GM23338 (cell line): ENCODE measurements at regions not wholly inside any gene's neighbourhood (a gene's known extent, or its start where the extent isn't known, plus 50 kb on each side); places are given as distances from the start of the nearest gene placed in this dataset.

Experiments used
- ATAC-seq: fragments of 200-7000 bp; cut with Tn5 transposase; 3 replicates; pipeline ENCODE4 v1.9.1; 2020
- DNase-seq: peaks from one replicate; pipeline ENCODE4 v3.0.0-alpha.2; 2015; ENCODE audit warnings: low spot score
- H2AFZ ChIP-seq: fragments of 200-600 bp; sonication (generic); 2 replicates; pipeline ENCODE4 v1.8.0; 2016; ENCODE audit warnings: antibody characterized with exemption, mild to moderate bottlenecking, moderate library complexity
- H3F3A ChIP-seq: fragments of 200-600 bp; sonication (generic); replicated peaks from 2 replicates; pipeline ENCODE4 v1.8.0; 2017; ENCODE audit warnings: antibody characterized with exemption, mixed run types, low read depth
- H3K27ac ChIP-seq: fragments of 200-600 bp; sonication (generic); 2 replicates; pipeline ENCODE4 v1.6.1; 2016; ENCODE audit warnings: low read depth
- H3K27me3 ChIP-seq: fragments of 200-600 bp; sonication (generic); 2 replicates; pipeline ENCODE4 v1.8.0; 2016; ENCODE audit warnings: mild to moderate bottlenecking, mixed run types, moderate library complexity; ENCODE audit not compliant: insufficient read depth
- H3K36me3 ChIP-seq: fragments of 200-600 bp; sonication (generic); 2 replicates; pipeline ENCODE4 v1.8.0; 2016; ENCODE audit warnings: mild to moderate bottlenecking; ENCODE audit not compliant: insufficient read depth
- H3K4me1 ChIP-seq: fragments of 200-600 bp; sonication (generic); 2 replicates; pipeline ENCODE4 v1.8.0; 2016; ENCODE audit warnings: mild to moderate bottlenecking, moderate library complexity; ENCODE audit not compliant: insufficient read depth
- H3K4me2 ChIP-seq: fragments of 200-600 bp; sonication (generic); 2 replicates; pipeline ENCODE4 v1.7.1; 2017; ENCODE audit warnings: mixed run types
- H3K4me3 ChIP-seq: fragments of 200-600 bp; sonication (generic); 2 replicates; pipeline ENCODE4 v1.6.1; 2016; ENCODE audit warnings: mixed run types
- H3K79me2 ChIP-seq: fragments of 200-600 bp; sonication (generic); replicated peaks from 2 replicates; pipeline ENCODE4 v1.8.0; 2017; ENCODE audit warnings: mild to moderate bottlenecking; ENCODE audit not compliant: insufficient read depth
- H3K9me2 ChIP-seq: fragments of 200-600 bp; sonication (generic); 2 replicates; pipeline ENCODE4 v1.8.0; 2017; ENCODE audit not compliant: insufficient read depth
- H4K20me1 ChIP-seq: fragments of 200-600 bp; sonication (generic); replicated peaks from 2 replicates; pipeline ENCODE4 v1.8.0; 2017; ENCODE audit warnings: mild to moderate bottlenecking; ENCODE audit not compliant: insufficient read depth
- H3K27ac Mint-ChIP-seq: 2 replicates; pipeline ENCODE4 v1.8.0; 2020; ENCODE audit warnings: inconsistent platforms, mild to moderate bottlenecking, moderate library complexity, mixed read lengths
- H3K27me3 Mint-ChIP-seq: 3 replicates; pipeline ENCODE4 v1.8.0; 2022; ENCODE audit warnings: low read depth, mild to moderate bottlenecking, moderate library complexity, mixed read lengths, inconsistent platforms; ENCODE audit not compliant: insufficient read depth, poor library complexity
- H3K36me3 Mint-ChIP-seq: 3 replicates; pipeline ENCODE4 v1.8.0; 2021; ENCODE audit warnings: low read depth, mild to moderate bottlenecking, inconsistent platforms, moderate library complexity, mixed read lengths
- H3K4me1 Mint-ChIP-seq: 3 replicates; pipeline ENCODE4 v1.8.0; 2020; ENCODE audit warnings: mild to moderate bottlenecking, inconsistent platforms, mixed read lengths
- H3K4me3 Mint-ChIP-seq: 3 replicates; pipeline ENCODE4 v1.8.0; 2021; ENCODE audit warnings: moderate library complexity, mild to moderate bottlenecking, inconsistent platforms, mixed read lengths
- H3K9me3 Mint-ChIP-seq: 3 replicates; pipeline ENCODE4 v1.8.0; 2020; ENCODE audit warnings: moderate library complexity, mild to moderate bottlenecking, inconsistent platforms, mixed read lengths
- CREB1 ChIP-seq: fragments of 250-450 bp; sonication (Bioruptor Pico); IDR thresholded peaks from 2 replicates; pipeline ENCODE4 v1.5.0; 2020; ENCODE audit warnings: low read depth, mild to moderate bottlenecking, moderate library complexity
- CTCF ChIP-seq, 2 experiments: fragments of 200-600 bp in 1 of 2; sonication (generic) in 1 of 2; conservative IDR thresholded peaks; 2 replicates each; pipeline versions ENCODE4 v1.5.1 to v1.6.1; 2016 to 2017; ENCODE audit warnings: antibody characterized with exemption in 2 of 2, low read depth in 2 of 2, mild to moderate bottlenecking in 2 of 2, moderate library complexity in 1 of 2
- EZH2 ChIP-seq: fragments of 200-600 bp; sonication (generic); IDR thresholded peaks from one replicate; pipeline ENCODE4 v1.8.0; 2017; ENCODE audit warnings: antibody characterized with exemption, mild to moderate bottlenecking, low read depth; ENCODE audit not compliant: unreplicated experiment
- EZH2phosphoT487 ChIP-seq: fragments of 200-600 bp; sonication (generic); IDR thresholded peaks from one replicate; pipeline ENCODE4 v1.8.1; 2018; ENCODE audit warnings: antibody characterized with exemption; ENCODE audit not compliant: unreplicated experiment
- JUNB ChIP-seq: IDR thresholded peaks from one replicate; pipeline ENCODE4 v1.6.1; 2016; ENCODE audit warnings: antibody characterized with exemption; ENCODE audit not compliant: unreplicated experiment
- NANOG ChIP-seq: IDR thresholded peaks from 2 replicates; pipeline ENCODE4 v1.6.1; 2016; ENCODE audit warnings: antibody characterized with exemption, borderline replicate concordance
- POLR2AphosphoS5 ChIP-seq: IDR thresholded peaks from 2 replicates; pipeline ENCODE4 v1.6.1; 2016; ENCODE audit warnings: antibody characterized with exemption, low read depth
- STAT1 ChIP-seq: IDR thresholded peaks from one replicate; pipeline ENCODE4 v1.6.1; 2016; ENCODE audit warnings: antibody characterized with exemption; ENCODE audit not compliant: unreplicated experiment
- ZNF114 ChIP-seq: fragments of 250-450 bp; sonication (Bioruptor Pico); IDR thresholded peaks from 2 replicates; pipeline ENCODE4 v1.5.0; 2020; ENCODE audit warnings: mild to moderate bottlenecking, moderate library complexity
- ZNF331 ChIP-seq: fragments of 250-450 bp; sonication (Bioruptor Pico); IDR thresholded peaks from 2 replicates; pipeline ENCODE4 v1.5.0; 2020; ENCODE audit warnings: low read depth, mild to moderate bottlenecking, moderate library complexity
- ZNF462 ChIP-seq: fragments of 250-450 bp; sonication (Bioruptor Pico); IDR thresholded peaks from 2 replicates; pipeline ENCODE4 v1.5.0; 2020; ENCODE audit warnings: mild to moderate bottlenecking, moderate library complexity
- TF ChIP-seq, protein P1 (sequence below): IDR thresholded peaks from 2 replicates; pipeline ENCODE4 v1.6.1; 2016; ENCODE audit warnings: antibody characterized with exemption
- TF ChIP-seq, protein P2 (sequence below): IDR thresholded peaks from one replicate; pipeline ENCODE4 v1.6.1; 2018; ENCODE audit warnings: antibody characterized with exemption; ENCODE audit not compliant: unreplicated experiment

- Mint-ChIP-seq H3K4me1 (peaks cover 35% of the 10 kb centered on the region), H3K27ac (no peak overlapping the region), H3K9me3 (no peaks in the 10 kb centered on the region), H3K36me3 (no peaks in the 10 kb centered on the region; the same call in 2 of the 3 replicates), H3K27me3 (no peaks in the 10 kb centered on the region), H3K4me3 (no peak overlapping the region)
- Histone ChIP-seq H3K27ac (no peak overlapping the region), H3K79me2 (no peaks in the 10 kb centered on the region), H2AFZ (0 out of 2 replicates have a peak overlapping the region, but pooled peaks have one; percentile 28), H3K36me3 (no peaks in the 10 kb centered on the region), H3K9me2 (no peaks in the 10 kb centered on the region), H3K4me2 (no peak overlapping the region), H4K20me1 (no peaks in the 10 kb centered on the region), H3F3A (no peaks in the 10 kb centered on the region), H3K4me3 (no peak overlapping the region), H3K27me3 (no peaks in the 10 kb centered on the region), H3K4me1 (peaks cover 16% of the 10 kb centered on the region)
- TF ChIP-seq, protein P1, sequence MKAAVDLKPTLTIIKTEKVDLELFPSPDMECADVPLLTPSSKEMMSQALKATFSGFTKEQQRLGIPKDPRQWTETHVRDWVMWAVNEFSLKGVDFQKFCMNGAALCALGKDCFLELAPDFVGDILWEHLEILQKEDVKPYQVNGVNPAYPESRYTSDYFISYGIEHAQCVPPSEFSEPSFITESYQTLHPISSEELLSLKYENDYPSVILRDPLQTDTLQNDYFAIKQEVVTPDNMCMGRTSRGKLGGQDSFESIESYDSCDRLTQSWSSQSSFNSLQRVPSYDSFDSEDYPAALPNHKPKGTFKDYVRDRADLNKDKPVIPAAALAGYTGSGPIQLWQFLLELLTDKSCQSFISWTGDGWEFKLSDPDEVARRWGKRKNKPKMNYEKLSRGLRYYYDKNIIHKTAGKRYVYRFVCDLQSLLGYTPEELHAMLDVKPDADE = no peak
- TF ChIP-seq CREB1 = no peak
- no peak for TF ChIP-seq EZH2phosphoT487
- no peak for TF ChIP-seq CTCF (conservative IDR thresholded peaks at IDR 0.05; ENCODE audit: low read depth in 2 of 2)
- no peak for TF ChIP-seq ZNF331 (CRISPR knock-in tag)
- TF ChIP-seq, protein P2, sequence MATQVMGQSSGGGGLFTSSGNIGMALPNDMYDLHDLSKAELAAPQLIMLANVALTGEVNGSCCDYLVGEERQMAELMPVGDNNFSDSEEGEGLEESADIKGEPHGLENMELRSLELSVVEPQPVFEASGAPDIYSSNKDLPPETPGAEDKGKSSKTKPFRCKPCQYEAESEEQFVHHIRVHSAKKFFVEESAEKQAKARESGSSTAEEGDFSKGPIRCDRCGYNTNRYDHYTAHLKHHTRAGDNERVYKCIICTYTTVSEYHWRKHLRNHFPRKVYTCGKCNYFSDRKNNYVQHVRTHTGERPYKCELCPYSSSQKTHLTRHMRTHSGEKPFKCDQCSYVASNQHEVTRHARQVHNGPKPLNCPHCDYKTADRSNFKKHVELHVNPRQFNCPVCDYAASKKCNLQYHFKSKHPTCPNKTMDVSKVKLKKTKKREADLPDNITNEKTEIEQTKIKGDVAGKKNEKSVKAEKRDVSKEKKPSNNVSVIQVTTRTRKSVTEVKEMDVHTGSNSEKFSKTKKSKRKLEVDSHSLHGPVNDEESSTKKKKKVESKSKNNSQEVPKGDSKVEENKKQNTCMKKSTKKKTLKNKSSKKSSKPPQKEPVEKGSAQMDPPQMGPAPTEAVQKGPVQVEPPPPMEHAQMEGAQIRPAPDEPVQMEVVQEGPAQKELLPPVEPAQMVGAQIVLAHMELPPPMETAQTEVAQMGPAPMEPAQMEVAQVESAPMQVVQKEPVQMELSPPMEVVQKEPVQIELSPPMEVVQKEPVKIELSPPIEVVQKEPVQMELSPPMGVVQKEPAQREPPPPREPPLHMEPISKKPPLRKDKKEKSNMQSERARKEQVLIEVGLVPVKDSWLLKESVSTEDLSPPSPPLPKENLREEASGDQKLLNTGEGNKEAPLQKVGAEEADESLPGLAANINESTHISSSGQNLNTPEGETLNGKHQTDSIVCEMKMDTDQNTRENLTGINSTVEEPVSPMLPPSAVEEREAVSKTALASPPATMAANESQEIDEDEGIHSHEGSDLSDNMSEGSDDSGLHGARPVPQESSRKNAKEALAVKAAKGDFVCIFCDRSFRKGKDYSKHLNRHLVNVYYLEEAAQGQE = no peak
- no peak for TF ChIP-seq STAT1
- TF ChIP-seq ZNF462 (CRISPR knock-in tag) = no peak
- TF ChIP-seq EZH2 = no peak
- TF ChIP-seq NANOG = no peak
- TF ChIP-seq POLR2AphosphoS5 = no peak
- TF ChIP-seq JUNB = no peak
- no peak for TF ChIP-seq ZNF114
- ATAC-seq (no peak), DNase-seq (no peak)
Observed at GRCh38 chr11:109109150-109109549, 312.8 kb upstream of the C11orf87 start.
